ENCODE measurements at regions not wholly inside any gene's neighbourhood (a gene's known extent, or its start where the extent isn't known, plus 50 kb on each side); places are given as distances from the start of the nearest gene placed in this dataset.

- DNase-seq = no peak
Measured at GRCh38 chr3:13266005-13266404, 154.1 kb downstream of the NUP210 start.

DNA sequence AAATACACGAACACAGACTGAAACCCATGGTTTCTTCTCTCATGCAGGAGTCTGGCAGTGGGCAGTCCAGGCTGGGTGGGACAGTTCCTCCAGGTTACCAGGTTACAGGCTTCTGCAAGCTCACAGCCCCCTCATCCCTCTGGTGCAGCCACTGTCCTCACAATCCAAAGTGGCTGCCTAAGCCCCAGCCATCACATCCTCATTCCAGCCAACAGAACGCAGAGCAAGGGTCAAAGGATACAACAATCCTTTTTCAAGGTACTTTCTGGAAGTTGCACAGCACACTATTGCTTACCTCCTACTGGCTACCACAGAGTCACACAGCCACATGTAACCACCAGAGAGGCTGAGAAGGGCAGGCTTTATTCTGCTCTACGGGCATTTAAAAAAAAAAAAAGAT, 154.6 kb downstream of the NUP210 start:
- DNase-seq = no peak

DNA sequence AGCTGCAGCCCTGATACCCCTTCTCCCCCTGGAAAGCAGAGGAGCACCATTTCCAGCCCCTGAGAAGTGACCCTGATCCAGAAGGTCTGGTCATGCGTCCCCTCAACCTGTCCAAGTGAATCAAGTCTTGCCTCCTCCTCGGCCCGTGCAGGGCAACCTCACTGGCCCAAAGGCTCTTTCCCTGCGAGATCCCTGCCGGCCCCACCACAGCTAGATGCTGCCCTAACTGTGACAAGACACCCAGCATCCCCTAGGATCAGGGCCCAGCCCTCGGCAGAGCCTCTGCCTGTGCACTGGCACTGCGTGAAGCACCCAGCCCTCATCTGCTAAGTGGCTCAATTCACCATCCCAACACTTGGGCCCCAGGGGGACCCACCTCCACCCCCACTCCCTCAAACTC, 155.1 kb downstream of the NUP210 start:
- DNase-seq = no peak

GRCh38 chr3:13264468-13264795, 155.7 kb downstream of the NUP210 start:
- DNase-seq = no peak

DNA sequence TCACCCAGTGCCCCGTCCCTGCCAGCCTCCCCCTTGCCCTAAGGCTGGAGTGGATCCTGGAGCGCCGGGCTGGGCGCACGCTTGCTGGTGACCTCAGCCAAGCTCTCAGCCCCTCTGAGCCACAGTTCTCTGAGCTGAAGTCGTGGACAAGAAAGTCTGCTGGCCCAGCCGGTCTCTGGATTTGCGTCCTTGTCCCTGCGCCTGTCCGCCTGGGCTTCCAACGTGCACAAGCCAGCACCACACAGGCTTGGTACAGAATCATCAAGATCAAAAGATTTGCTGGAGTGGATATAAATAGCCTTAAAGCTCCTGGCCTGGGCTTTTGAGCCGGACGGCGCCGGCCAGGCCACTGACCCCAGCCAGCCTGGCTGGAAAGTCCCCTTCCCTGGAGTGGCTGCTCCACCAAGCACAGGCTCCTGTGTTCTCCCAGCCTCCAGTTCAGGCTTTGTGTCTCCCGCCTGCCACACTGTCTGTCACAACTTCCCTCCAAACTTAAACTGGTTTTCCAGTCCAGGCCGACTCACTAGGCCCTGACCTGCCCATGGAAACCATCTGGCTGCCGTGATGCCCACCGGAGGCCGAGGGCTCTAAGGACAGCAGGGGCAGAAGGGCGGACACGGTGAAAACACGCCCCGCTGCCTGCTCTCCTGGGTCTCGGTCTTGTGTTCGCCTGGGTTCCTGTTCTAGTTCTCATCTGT, 156.2 kb downstream of the NUP210 start:
- DNase-seq = no peak

DNA sequence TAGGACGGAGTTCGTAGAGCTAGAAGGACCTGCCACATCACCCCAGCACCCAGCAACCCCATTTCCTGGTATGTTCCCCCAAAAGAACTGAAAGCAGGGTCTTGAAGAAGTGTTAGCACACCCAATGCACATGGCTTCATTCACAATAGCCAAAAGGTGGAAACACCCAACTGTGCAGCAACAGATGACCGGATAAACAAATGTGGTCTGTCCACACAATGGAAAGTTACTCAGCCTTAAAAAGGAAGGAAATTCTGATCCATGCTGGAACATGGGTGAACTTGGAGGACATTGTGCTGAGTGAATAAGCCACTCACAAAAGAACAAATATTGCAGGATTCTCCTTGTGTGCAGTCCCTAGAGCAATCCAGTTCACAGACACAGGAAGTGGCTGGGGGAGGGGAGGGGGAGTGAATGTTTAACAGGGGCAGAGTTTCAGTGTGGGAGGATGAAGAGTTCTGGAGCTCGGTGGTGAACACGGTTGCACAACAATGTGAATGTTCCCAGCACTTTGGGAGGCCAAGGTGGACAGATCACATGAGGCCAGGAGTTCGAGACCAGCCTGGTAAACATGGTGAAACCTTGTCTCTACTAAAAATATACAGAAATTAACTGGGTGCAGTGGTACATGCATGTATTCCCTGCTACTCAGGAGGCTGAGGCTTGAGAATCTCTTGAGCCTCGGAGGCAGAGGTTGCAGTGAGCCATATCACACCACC, 157.5 kb downstream of the NUP210 start:
- no peak for DNase-seq

DNA sequence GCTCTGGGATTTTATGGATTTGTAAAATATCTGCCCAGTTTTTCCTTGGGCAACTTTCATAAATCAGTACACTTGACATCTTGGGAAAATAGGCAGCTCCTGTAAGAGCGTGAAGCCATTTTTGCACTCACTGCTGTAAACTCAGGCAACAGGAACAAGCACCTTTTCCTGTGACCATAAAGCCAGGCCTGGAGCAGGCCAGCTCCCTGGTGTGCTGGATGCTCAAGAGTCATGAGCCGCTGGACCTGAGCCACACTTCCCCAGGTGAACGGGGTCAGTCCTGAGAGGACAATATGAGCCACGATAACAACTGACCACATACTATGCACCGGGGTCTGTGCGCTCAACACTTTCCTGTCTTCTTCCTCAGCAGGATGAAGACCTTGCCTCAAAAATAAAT, 158.2 kb downstream of the NUP210 start:
- no peak for DNase-seq

DNA sequence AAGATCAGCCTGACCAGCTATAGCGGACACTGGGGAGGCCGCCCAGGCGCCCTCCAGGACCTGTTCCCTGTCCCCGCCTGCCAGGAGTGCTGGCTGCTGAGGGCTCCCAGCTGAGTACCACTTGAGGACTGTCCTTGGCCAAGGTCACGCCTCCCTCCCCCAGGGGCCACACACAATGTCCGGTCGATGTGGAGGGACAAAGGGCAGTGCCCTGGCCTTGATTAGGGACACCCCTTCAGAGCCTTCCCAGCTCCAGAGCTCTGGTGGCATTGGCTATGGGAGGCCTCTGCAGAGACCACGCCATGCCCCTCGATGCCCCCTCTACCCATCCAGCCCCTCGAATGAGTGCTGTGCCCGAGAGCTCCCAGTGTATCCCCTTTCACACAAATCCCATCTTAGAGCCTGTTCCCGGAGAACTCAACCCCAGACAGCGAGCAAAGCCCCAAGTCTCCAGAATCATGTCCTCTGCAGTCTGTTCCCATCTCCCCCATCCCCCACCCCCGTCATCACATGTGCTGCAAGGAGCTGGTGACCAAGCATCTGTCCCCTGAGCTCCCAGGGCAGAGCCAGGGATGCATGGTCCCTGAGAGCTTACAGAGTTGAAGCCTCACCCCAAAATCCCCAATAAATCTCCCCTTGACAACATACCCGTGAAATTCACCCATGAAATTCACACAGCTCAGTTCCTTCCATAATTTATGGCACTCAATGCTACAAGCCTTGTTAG, 158.9 kb downstream of the NUP210 start:
- DNase-seq = no peak

DNA sequence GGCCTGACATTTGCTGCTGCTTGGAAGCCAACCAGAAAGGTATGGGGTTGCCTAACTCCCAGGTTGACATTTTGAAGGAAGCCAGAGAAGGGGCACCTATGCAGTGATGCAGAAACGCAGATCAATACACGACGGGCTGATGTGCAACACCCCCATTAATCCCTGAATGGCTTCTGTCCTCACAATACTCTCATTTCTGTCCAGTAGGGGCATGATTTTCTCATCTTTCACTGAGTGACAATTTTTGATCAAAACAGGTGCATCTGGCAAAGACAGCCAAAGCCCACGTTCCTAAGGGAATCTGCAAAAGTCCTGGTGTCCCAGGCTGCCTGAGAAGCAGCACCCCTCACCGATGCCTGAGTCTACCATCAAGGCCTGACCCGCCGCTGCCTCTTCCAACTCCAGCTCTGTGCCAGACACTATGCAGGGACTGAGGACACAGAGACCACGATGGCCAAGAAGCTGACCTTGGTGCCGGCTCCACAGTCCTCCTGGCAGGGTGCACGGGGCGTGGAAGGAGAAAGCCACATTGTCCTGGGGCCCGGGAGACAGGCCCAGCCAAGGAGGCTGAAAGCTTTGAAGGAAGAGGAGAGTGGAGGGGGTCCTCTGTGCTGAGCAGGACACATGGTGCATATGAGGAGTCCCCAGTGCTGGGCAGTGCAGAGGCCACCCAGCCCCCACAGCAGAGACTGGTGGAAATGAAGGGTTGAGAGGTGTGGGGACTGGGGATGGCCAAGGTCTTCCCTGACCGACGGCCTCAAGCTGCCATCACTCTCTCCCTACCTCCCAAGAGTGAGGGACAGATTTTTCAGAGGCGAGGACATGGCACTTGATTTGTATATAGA, 159.6 kb downstream of the NUP210 start:
- no peak for DNase-seq

DNA sequence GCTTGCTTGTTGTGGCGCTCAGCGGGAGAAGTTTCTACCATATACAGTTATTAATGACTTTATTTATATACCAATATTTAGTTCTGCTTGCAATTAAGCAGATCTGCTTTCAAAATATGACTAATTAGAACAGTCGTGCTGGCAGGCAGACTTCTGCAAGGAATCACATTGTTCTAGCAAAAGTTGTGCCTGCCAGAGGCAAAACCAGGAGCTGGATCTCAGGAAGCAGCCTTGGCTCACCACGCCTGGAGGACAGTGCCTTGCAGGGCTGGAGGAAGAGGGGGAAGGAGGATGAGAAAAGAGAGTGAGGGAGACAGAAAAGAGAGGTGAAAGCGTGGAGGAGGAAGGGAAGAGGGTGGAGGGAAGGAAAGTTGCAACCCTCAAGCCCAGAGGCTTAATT, 160.3 kb downstream of the NUP210 start:
- no peak for DNase-seq

DNA sequence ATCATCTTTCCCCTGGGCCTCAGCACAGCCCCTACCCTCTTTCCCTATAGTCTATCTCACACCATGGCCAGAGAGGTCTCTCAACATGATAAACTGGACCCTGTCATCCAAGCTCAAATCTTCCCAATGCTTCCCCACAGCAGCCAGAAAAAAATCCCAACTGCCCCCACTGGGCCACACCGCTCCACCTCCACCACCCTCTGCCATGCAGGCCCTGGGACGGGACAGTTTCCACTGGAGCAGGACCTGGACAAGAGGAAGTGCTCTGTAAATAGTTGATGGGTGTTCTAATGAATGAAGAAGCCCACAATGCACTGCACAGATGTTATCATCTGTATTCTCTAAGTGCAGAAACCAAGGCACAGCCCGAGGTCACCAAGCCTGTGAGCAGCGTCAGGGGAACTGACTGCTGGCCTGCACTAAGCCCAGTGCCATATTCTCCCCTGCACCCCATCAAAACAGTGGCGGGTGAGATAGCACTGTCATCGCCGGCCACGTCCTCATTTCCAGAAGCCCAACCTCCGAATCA, 161.1 kb downstream of the NUP210 start:
- no peak for DNase-seq

DNA sequence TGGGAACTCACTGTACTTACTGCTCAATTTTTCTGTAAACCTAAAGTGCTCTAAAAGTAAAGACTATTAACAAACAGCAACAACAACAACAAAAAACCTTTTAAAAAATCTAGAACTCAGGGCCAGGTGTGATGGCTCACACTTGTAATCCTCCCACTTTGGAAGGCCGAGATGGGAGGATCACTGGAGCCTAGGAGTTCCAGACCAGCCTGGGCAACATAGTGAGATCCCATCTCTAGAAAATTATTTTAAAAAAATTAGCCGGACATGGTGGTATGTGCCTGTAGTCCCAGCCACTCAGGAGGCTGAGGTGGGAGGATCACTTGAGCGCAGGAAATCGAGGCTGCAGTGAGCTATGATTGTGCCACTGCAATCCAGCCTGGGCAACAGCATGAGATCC, 161.8 kb downstream of the NUP210 start:
- DNase-seq = no peak

GRCh38 chr3:13257666-13258065, 162.5 kb downstream of the NUP210 start:
- DNase-seq = no peak

DNA sequence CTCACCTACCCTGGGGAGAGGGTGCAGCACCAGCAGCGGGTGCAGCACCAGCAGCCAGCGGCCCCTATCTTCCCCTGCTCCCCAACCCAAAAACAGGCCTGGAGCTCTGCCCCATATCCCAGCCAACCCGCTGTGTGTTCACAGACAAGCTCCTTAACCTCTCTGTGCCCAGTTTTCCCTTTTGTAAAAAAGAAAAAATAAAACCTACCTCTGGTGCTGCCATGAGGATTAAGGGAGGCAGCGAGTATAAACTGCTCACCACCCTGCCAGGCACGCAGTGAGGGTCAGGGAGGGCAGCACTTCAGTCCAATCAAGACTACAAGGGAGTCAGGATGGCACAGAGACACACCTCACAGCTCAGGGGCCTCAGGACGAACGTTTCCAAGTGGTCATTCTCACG, 163.3 kb downstream of the NUP210 start:
- DNase-seq = no peak

DNA sequence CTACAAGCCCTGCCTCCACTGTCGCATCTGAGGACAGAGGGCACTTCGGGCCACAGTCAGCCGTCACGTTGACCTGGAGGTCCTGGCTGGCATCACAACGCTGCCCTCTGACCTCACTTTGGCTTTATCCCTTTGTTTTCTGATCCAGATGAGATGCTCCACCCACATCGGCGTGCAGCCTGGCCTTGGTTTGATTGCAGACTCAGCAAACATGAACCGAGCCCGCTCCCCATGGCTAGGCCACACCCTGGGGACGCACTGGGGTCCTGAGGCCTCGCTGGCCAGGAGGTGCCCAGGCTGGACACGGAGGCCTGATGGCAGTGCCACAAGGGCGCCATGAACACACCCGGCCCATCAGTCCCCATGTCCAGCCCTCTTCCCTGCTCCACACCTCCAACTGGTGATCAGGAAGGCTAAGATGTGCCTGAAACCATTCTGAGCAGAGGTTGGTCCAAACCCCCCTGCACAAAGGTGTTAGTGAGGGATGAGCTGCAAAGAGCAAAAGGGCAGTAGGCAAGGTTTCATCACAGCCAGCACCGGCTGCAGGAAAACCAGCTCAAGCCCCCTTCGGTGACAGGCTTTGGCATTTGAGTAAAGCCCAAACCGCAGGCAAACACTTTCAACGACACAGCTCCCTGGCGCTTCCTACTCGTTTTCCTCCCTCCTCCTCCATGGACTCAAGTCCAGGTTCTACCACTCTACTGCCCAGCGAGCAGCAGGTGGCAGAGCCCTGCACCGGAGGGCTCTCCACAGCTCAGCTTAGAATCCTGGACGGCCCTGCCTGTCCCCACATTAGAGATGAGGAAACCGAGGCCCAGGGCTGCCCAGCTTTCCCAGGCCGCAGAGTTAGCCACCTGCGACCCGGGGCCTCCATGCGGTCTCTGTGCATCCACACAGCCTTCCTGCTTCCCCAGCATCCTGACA, 165.8 kb downstream of the NUP210 start:
- DNase-seq = no peak

DNA sequence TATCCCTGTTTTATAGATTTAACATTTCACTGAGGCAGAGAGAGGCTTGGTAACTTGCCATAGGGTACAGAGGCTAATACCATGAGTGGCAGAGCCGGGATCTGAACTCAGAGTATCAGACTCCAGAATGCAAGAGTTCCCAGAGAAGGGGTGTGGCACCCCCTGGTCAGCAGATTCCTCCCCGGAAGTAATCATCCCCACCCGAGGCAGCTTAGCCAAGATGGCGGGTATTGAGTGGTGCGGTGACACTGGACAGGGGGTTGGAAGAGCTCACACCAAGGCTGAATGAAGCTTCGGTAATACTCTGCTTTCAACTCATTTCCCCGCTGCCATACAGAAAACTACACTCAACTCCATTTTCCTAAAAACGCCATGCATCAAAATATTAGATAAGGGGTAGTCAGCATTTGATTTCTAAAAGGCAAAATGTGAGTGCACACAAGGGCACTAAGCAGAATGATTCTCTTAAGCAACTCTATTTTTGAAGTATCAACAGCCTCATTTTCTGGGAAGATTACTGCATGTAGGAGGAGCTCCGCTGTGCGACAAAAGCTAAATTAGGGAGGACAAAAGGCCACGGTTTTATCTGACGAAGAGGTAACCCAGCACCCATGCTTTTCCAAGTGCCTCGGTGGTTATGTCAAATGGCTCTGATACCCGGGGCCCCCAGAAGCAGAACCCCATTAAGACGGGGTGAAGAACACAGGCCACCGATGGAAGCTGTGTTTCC, 166.7 kb downstream of the NUP210 start:
- no peak for DNase-seq

DNA sequence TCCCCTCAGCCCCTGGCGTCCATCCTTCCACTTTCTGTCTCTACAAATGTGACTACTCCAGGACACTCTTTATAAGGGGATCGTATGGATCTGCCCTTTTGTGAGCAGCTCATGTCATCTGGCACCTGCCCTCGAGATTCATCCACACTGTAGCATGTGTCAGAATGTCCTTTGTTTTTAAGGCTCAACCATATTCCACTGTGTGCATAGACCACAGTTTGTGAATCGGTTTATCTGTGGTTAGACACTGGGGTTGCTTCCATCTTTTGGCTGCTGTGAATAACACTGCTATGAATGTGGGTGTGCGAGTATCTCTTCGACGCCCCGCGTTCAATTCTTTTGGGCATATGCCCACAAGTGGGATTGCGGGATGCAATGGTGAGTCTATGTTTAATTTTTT, 167.9 kb downstream of the NUP210 start:
- DNase-seq = no peak

- no peak for DNase-seq
Measured at GRCh38 chr3:13251166-13251903, 168.8 kb downstream of the NUP210 start.

DNA sequence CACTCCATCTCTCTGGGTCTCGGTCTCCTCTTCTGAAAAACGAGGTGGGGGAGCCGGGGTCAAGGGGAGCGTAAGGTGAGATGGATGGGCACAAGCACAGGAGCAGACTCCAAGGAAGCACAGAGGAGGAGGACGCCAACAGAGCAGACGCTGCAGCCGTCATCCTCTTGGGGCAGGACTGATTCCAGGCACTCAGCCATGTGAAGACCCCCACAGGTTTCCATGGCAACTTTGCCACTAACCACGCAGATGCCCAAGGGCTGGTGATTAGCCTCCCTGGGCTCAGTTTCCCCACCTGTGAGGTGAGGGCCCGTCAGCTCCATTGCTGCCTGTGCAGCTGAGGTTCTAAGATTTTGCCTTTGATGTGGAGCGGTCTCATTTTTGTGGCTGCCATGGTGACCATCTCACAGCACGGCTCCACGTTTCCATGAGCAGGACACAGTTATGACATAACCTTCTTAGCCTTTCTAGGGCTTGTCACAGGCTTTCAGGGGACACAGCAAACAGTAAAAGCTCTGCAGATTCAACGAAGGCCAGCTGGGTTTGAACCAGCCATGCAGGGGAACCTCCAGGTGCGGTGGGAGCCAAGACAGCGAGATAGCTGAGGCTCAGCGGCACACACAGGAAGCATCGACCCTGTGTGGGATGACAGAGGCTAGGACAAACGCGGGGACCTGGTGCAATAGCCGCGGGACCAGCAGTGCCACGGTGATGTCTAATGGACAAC, 170.3 kb downstream of the NUP210 start:
- no peak for DNase-seq

- DNase-seq = no peak
Measured at GRCh38 chr3:13248640-13249039, 171.5 kb downstream of the NUP210 start.
